ENCODE measurements at regions not wholly inside any gene's neighbourhood (a gene's known extent, or its start where the extent isn't known, plus 50 kb on each side); places are given as distances from the start of the nearest gene placed in this dataset.

- TF ChIP-seq CTCF (IDR thresholded peaks at IDR 0.05) = peak in 2 of 3 experiments; percentile 18 to 51
- intact Hi-C loops (cut with DNase I) = loop anchor here (2.0 kb wide), 1 partner anchor 638 kb away; no protein-coding TSS in a partner anchor
- no peaks in the 10 kb centered on the region for H3K9me3 ChIP-seq
- no peaks in the 10 kb centered on the region for H3K27me3 ChIP-seq
- no peak for DNase-seq (ENCODE audit: low spot score in 2 of 2)
- no peak overlapping the region for H3K4me3 ChIP-seq
- no peak overlapping the region for H3K27ac ChIP-seq
- no peaks in the 10 kb centered on the region for H3K36me3 ChIP-seq
- H3K4me1 ChIP-seq = no peaks in the 10 kb centered on the region
Observed at GRCh38 chr10:89954787-89955566, 253.6 kb downstream of the KIF20B start.

GRCh38 chr10:89959433-89960110, 258.2 kb downstream of the KIF20B start:
- Histone ChIP-seq H3K27ac (no peak overlapping the region), H3K4me1 (no peaks in the 10 kb centered on the region), H3K9me3 (no peaks in the 10 kb centered on the region), H3K4me3 (no peak overlapping the region), H3K27me3 (no peaks in the 10 kb centered on the region), H3K36me3 (no peaks in the 10 kb centered on the region)
- no peak for TF ChIP-seq CTCF (IDR thresholded peaks at IDR 0.05)
- intact Hi-C loops (cut with DNase I) = no loop called here
- DNase-seq (ENCODE audit: low spot score in 2 of 2) = no peak

- Histone ChIP-seq H3K36me3 (no peaks in the 10 kb centered on the region), H3K27me3 (no peaks in the 10 kb centered on the region), H3K27ac (no peak overlapping the region), H3K4me3 (no peak overlapping the region), H3K4me1 (no peaks in the 10 kb centered on the region), H3K9me3 (no peaks in the 10 kb centered on the region)
- intact Hi-C loops (cut with DNase I) = no loop called here
- no peak for DNase-seq (ENCODE audit: low spot score in 2 of 2)
- no peak for TF ChIP-seq CTCF (IDR thresholded peaks at IDR 0.05)
Observed at GRCh38 chr10:89963451-89964102, 262.2 kb downstream of the KIF20B start.

- H3K27ac ChIP-seq = no peak overlapping the region
- DNase-seq (ENCODE audit: low spot score in 2 of 2) = no peak
- no peak overlapping the region for H3K4me3 ChIP-seq
- no peak for TF ChIP-seq CTCF (IDR thresholded peaks at IDR 0.05)
- no peaks in the 10 kb centered on the region for H3K4me1 ChIP-seq
- H3K9me3 ChIP-seq = no peaks in the 10 kb centered on the region
- H3K27me3 ChIP-seq = no peaks in the 10 kb centered on the region
- intact Hi-C loops (cut with DNase I) = no loop called here
- no peaks in the 10 kb centered on the region for H3K36me3 ChIP-seq
Observed at GRCh38 chr10:89966211-89966610, 264.8 kb downstream of the KIF20B start.

- no peaks in the 10 kb centered on the region for H3K4me1 ChIP-seq
- no peak overlapping the region for H3K4me3 ChIP-seq
- H3K36me3 ChIP-seq = no peaks in the 10 kb centered on the region
- DNase-seq (ENCODE audit: low spot score in 2 of 2) = no peak
- no peaks in the 10 kb centered on the region for H3K9me3 ChIP-seq
- no peaks in the 10 kb centered on the region for H3K27me3 ChIP-seq
- intact Hi-C loops (cut with DNase I) = no loop called here
- H3K27ac ChIP-seq = no peak overlapping the region
- no peak for TF ChIP-seq CTCF (IDR thresholded peaks at IDR 0.05)
Observed at GRCh38 chr10:89973326-89973725, 271.9 kb downstream of the KIF20B start.
